Sigmoid colon (tissue), 3 donors: ENCODE measurements at regions not wholly inside any gene's neighbourhood (a gene's known extent, or its start where the extent isn't known, plus 50 kb on each side); places are given as distances from the start of the nearest gene placed in this dataset.

Source experiments
- POLR2A ChIP-seq, 2 donors: fragments of 450-650 bp; IDR thresholded peaks; one replicate each; pipeline ENCODE4 v1.6.1; 2016; ENCODE audit warnings: antibody characterized with exemption in 2 of 2, mild to moderate bottlenecking in 2 of 2, moderate library complexity in 2 of 2
- TF ChIP-seq, protein P1 (sequence below), 4 experiments: fragments of 450-650 bp in 3 of 4; fragments of 200-600 bp in 1 of 4; IDR thresholded peaks; one replicate each; pipeline ENCODE4 v1.5.1; 2016 to 2019; ENCODE audit warnings: antibody characterized with exemption in 4 of 4, mild to moderate bottlenecking in 3 of 4, moderate library complexity in 2 of 4

- TF ChIP-seq POLR2A (IDR thresholded peaks at IDR 0.05): no peak
- TF ChIP-seq, protein P1, sequence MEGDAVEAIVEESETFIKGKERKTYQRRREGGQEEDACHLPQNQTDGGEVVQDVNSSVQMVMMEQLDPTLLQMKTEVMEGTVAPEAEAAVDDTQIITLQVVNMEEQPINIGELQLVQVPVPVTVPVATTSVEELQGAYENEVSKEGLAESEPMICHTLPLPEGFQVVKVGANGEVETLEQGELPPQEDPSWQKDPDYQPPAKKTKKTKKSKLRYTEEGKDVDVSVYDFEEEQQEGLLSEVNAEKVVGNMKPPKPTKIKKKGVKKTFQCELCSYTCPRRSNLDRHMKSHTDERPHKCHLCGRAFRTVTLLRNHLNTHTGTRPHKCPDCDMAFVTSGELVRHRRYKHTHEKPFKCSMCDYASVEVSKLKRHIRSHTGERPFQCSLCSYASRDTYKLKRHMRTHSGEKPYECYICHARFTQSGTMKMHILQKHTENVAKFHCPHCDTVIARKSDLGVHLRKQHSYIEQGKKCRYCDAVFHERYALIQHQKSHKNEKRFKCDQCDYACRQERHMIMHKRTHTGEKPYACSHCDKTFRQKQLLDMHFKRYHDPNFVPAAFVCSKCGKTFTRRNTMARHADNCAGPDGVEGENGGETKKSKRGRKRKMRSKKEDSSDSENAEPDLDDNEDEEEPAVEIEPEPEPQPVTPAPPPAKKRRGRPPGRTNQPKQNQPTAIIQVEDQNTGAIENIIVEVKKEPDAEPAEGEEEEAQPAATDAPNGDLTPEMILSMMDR (IDR thresholded peaks at IDR 0.05): no peak
Observed at GRCh38 chr12:124636138-124636978, 68.9 kb upstream of the NCOR2 start.
